Effector memory CD8-positive, alpha-beta T cell (primary cell): ENCODE measurements at regions not wholly inside any gene's neighbourhood (a gene's known extent, or its start where the extent isn't known, plus 50 kb on each side); places are given as distances from the start of the nearest gene placed in this dataset.

ENCODE experiments used
- ATAC-seq: fragments of 150-1000 bp; cut with Tn5 transposase; replicated peaks from 2 replicates; pipeline ENCODE4 v1.10.0; 2021; ENCODE audit warnings: mild to moderate bottlenecking, moderate library complexity
- DNase-seq, 3 experiments: peaks; one replicate each; pipeline ENCODE4 v3.0.0; 2021
- H3K27ac Mint-ChIP-seq, 2 donors: one replicate each; pipeline ENCODE4 v1.8.0; 2022; ENCODE audit warnings: mild to moderate bottlenecking in 2 of 2, mixed read lengths in 2 of 2, moderate library complexity in 2 of 2
- H3K27me3 Mint-ChIP-seq, 2 donors: one replicate each; pipeline ENCODE4 v1.8.0; 2022; ENCODE audit warnings: mixed read lengths in 2 of 2
- H3K36me3 Mint-ChIP-seq: one replicate; pipeline ENCODE4 v1.8.0; 2022; ENCODE audit warnings: mild to moderate bottlenecking, moderate library complexity, mixed read lengths; ENCODE audit not compliant: insufficient read depth
- H3K4me1 Mint-ChIP-seq, 2 donors: one replicate each; pipeline ENCODE4 v1.8.0; 2022; ENCODE audit warnings: low read depth in 2 of 2, mixed read lengths in 2 of 2
- H3K4me3 Mint-ChIP-seq, 2 donors: one replicate each; pipeline ENCODE4 v1.8.0; 2022; ENCODE audit warnings: mild to moderate bottlenecking in 2 of 2, mixed read lengths in 2 of 2, moderate library complexity in 2 of 2
- H3K9me3 Mint-ChIP-seq, 2 donors: one replicate each; pipeline ENCODE4 v1.8.0; 2022; ENCODE audit warnings: mixed read lengths in 2 of 2

GRCh38 chr13:111559612-111560403 lies 239.4 kb downstream of the TEX29 start:
- H3K27ac Mint-ChIP-seq: no peak overlapping the region
- no peak for ATAC-seq
- no peak for DNase-seq
- peaks cover 17 to 46% of the 10 kb centered on the region in 2 donors for H3K27me3 Mint-ChIP-seq
- no peaks in the 10 kb centered on the region for H3K9me3 Mint-ChIP-seq
- no peaks in the 10 kb centered on the region for H3K36me3 Mint-ChIP-seq
- H3K4me3 Mint-ChIP-seq: no peak overlapping the region
- H3K4me1 Mint-ChIP-seq: no peaks in the 10 kb centered on the region

- Mint-ChIP-seq H3K9me3 (no peaks in the 10 kb centered on the region), H3K4me1 (no peaks in the 10 kb centered on the region), H3K27ac (no peak overlapping the region), H3K27me3 (peaks cover 18 to 46% of the 10 kb centered on the region in 2 donors), H3K36me3 (no peaks in the 10 kb centered on the region), H3K4me3 (no peak overlapping the region)
- ATAC-seq (no peak), DNase-seq (no peak)
These were observed 240.8 kb downstream of the TEX29 start for GRCh38 chr13:111561091-111561781.

- no peak for ATAC-seq
- DNase-seq: no peak
- H3K4me1 Mint-ChIP-seq: no peaks in the 10 kb centered on the region
- H3K36me3 Mint-ChIP-seq: no peaks in the 10 kb centered on the region
- H3K27me3 Mint-ChIP-seq: peaks cover 24 to 40% of the 10 kb centered on the region in 2 donors
- H3K27ac Mint-ChIP-seq: no peak overlapping the region
- peaks cover 0 to 2% of the 10 kb centered on the region in 2 donors for H3K9me3 Mint-ChIP-seq
- H3K4me3 Mint-ChIP-seq: no peak overlapping the region
These were observed 242.3 kb downstream of the TEX29 start for GRCh38 chr13:111562716-111563115.

GRCh38 chr13:111564606-111565005 lies 244.2 kb downstream of the TEX29 start:
- Mint-ChIP-seq H3K4me3 (no peak overlapping the region), H3K27ac (no peak overlapping the region), H3K9me3 (peaks cover 0 to 2% of the 10 kb centered on the region in 2 donors), H3K4me1 (no peaks in the 10 kb centered on the region), H3K27me3 (peaks cover 30 to 45% of the 10 kb centered on the region in 2 donors), H3K36me3 (no peaks in the 10 kb centered on the region)
- no peak for ATAC-seq
- no peak for DNase-seq

GRCh38 chr13:111565400-111565799 lies 245.0 kb downstream of the TEX29 start:
- H3K4me3 Mint-ChIP-seq: no peak overlapping the region
- H3K27ac Mint-ChIP-seq: no peak overlapping the region
- DNase-seq (no peak), ATAC-seq (no peak)
- peaks cover 0 to 2% of the 10 kb centered on the region in 2 donors for H3K9me3 Mint-ChIP-seq
- H3K4me1 Mint-ChIP-seq: no peaks in the 10 kb centered on the region
- H3K27me3 Mint-ChIP-seq: peaks cover 30 to 48% of the 10 kb centered on the region in 2 donors
- no peaks in the 10 kb centered on the region for H3K36me3 Mint-ChIP-seq

GRCh38 chr13:111566567-111566966 lies 246.1 kb downstream of the TEX29 start:
- Mint-ChIP-seq H3K36me3 (no peaks in the 10 kb centered on the region), H3K27me3 (peaks cover 25 to 41% of the 10 kb centered on the region in 2 donors), H3K4me3 (no peak overlapping the region), H3K9me3 (peaks cover 0 to 2% of the 10 kb centered on the region in 2 donors), H3K4me1 (no peaks in the 10 kb centered on the region), H3K27ac (no peak overlapping the region)
- DNase-seq (no peak), ATAC-seq (no peak)

GRCh38 chr13:111567637-111568036 lies 247.2 kb downstream of the TEX29 start:
- no peaks in the 10 kb centered on the region for H3K36me3 Mint-ChIP-seq

GRCh38 chr13:111568290-111568689 lies 247.8 kb downstream of the TEX29 start:
- Mint-ChIP-seq H3K4me3 (no peak overlapping the region), H3K27ac (no peak overlapping the region), H3K4me1 (no peaks in the 10 kb centered on the region), H3K27me3 (peaks cover 22 to 29% of the 10 kb centered on the region in 2 donors), H3K9me3 (peaks cover 0 to 2% of the 10 kb centered on the region in 2 donors), H3K36me3 (no peaks in the 10 kb centered on the region)
- ATAC-seq (no peak), DNase-seq (no peak)

More at GRCh38 chr13:111567637-111568036, 247.2 kb downstream of the TEX29 start:
- Mint-ChIP-seq H3K4me1 (no peaks in the 10 kb centered on the region), H3K9me3 (peaks cover 0 to 2% of the 10 kb centered on the region in 2 donors), H3K4me3 (no peak overlapping the region), H3K27ac (no peak overlapping the region), H3K27me3 (peaks cover 22 to 30% of the 10 kb centered on the region in 2 donors)
- DNase-seq: no peak
- ATAC-seq: no peak

GRCh38 chr13:111570911-111571310 lies 250.5 kb downstream of the TEX29 start:
- H3K4me1 Mint-ChIP-seq: no peaks in the 10 kb centered on the region
- no peaks in the 10 kb centered on the region for H3K36me3 Mint-ChIP-seq
- DNase-seq (no peak), ATAC-seq (no peak)
- no peak overlapping the region for H3K4me3 Mint-ChIP-seq
- H3K9me3 Mint-ChIP-seq: peaks cover 4 to 16% of the 10 kb centered on the region in 2 donors
- no peak overlapping the region for H3K27ac Mint-ChIP-seq
- peaks cover 22 to 29% of the 10 kb centered on the region in 2 donors for H3K27me3 Mint-ChIP-seq

- Mint-ChIP-seq H3K4me3 (no peak overlapping the region), H3K27ac (no peak overlapping the region), H3K4me1 (no peaks in the 10 kb centered on the region), H3K36me3 (no peaks in the 10 kb centered on the region), H3K9me3 (peaks cover 2 to 16% of the 10 kb centered on the region in 2 donors), H3K27me3 (peaks cover 8 to 17% of the 10 kb centered on the region in 2 donors)
- ATAC-seq (no peak), DNase-seq (no peak)
These were observed 252.7 kb downstream of the TEX29 start for GRCh38 chr13:111572956-111573761.

- H3K4me3 Mint-ChIP-seq: no peak overlapping the region
- DNase-seq (no peak), ATAC-seq (no peak)
- no peaks in the 10 kb centered on the region for H3K36me3 Mint-ChIP-seq
- H3K27ac Mint-ChIP-seq: no peak overlapping the region
- H3K9me3 Mint-ChIP-seq: peaks cover 2 to 16% of the 10 kb centered on the region in 2 donors
- no peaks in the 10 kb centered on the region for H3K4me1 Mint-ChIP-seq
- H3K27me3 Mint-ChIP-seq: peaks cover 5 to 11% of the 10 kb centered on the region in 2 donors
These were observed 253.4 kb downstream of the TEX29 start for GRCh38 chr13:111573801-111574200.

- H3K4me1 Mint-ChIP-seq: no peaks in the 10 kb centered on the region
- H3K4me3 Mint-ChIP-seq: no peak overlapping the region
- no peaks in the 10 kb centered on the region for H3K36me3 Mint-ChIP-seq
- no peak overlapping the region for H3K27ac Mint-ChIP-seq
- H3K9me3 Mint-ChIP-seq: peaks cover 2 to 16% of the 10 kb centered on the region in 2 donors
- no peaks in the 10 kb centered on the region for H3K27me3 Mint-ChIP-seq
- no peak for DNase-seq
- ATAC-seq: no peak
These were observed 254.8 kb downstream of the TEX29 start for GRCh38 chr13:111575276-111575675.

GRCh38 chr13:111575719-111576118 lies 255.3 kb downstream of the TEX29 start:
- no peak overlapping the region for H3K27ac Mint-ChIP-seq
- no peaks in the 10 kb centered on the region for H3K27me3 Mint-ChIP-seq
- ATAC-seq (no peak), DNase-seq (no peak)
- no peaks in the 10 kb centered on the region for H3K36me3 Mint-ChIP-seq
- no peak overlapping the region for H3K4me3 Mint-ChIP-seq
- H3K9me3 Mint-ChIP-seq: peaks cover 2 to 16% of the 10 kb centered on the region in 2 donors
- H3K4me1 Mint-ChIP-seq: no peaks in the 10 kb centered on the region
